Bronchial epithelial cell (primary cell): ENCODE measurements at regions not wholly inside any gene's neighbourhood (a gene's known extent, or its start where the extent isn't known, plus 50 kb on each side); places are given as distances from the start of the nearest gene placed in this dataset.
A peak's percentile ranks its signal among the peaks of the same experiment; 100 is the strongest.

ENCODE experiments used
- DNase-seq: peaks from one replicate; pipeline ENCODE4 v3.0.0-alpha.2; 2010; ENCODE audit warnings: low read depth
- FAIRE-seq: peaks from 2 replicates; lab custom pipeline; 2011; peaks lifted over from hg19 to GRCh38; lab: Jason Lieb, UNC
- H3K27me3 ChIP-seq: 2 replicates; pipeline ENCODE4 v1.5.1; 2011; ENCODE audit warnings: low read length; ENCODE audit not compliant: control insufficient read depth, insufficient read depth
- H3K36me3 ChIP-seq: 2 replicates; pipeline ENCODE4 v1.5.1; 2011; ENCODE audit warnings: low read length; ENCODE audit not compliant: control insufficient read depth, insufficient read depth
- H3K4me3 ChIP-seq: 2 replicates; pipeline ENCODE4 v1.5.1; 2011; ENCODE audit warnings: mild to moderate bottlenecking, low read depth, low read length, control low read depth
- CTCF ChIP-seq: IDR thresholded peaks from 2 replicates; pipeline ENCODE4 v1.5.1; 2011; ENCODE audit warnings: mild to moderate bottlenecking, moderate library complexity, low read length, control low read depth, inconsistent platforms; ENCODE audit not compliant: insufficient read depth, severe bottlenecking

- no peak for DNase-seq
- peak; percentile 68 for FAIRE-seq
- no peak for TF ChIP-seq CTCF
- Histone ChIP-seq H3K4me3 (no peak overlapping the region), H3K27me3 (no peaks in the 10 kb centered on the region), H3K36me3 (no peaks in the 10 kb centered on the region)
Observed at GRCh38 chr3:36302626-36303025, 77.7 kb upstream of the STAC start.

GRCh38 chr3:36303286-36303685, 77.0 kb upstream of the STAC start:
- TF ChIP-seq CTCF = no peak
- H3K36me3 ChIP-seq = no peaks in the 10 kb centered on the region
- no peak for DNase-seq
- no peaks in the 10 kb centered on the region for H3K27me3 ChIP-seq
- no peak overlapping the region for H3K4me3 ChIP-seq
- no peak for FAIRE-seq

GRCh38 chr3:36305929-36306520, 74.3 kb upstream of the STAC start:
- no peak for TF ChIP-seq CTCF
- no peaks in the 10 kb centered on the region for H3K27me3 ChIP-seq
- FAIRE-seq (no peak), DNase-seq (peak; percentile 78)
- no peaks in the 10 kb centered on the region for H3K36me3 ChIP-seq
- no peak overlapping the region for H3K4me3 ChIP-seq

- DNase-seq (no peak), FAIRE-seq (no peak)
- TF ChIP-seq CTCF = no peak
Observed at GRCh38 chr3:36309092-36309491, 71.2 kb upstream of the STAC start.

GRCh38 chr3:36312351-36312750, 68.0 kb upstream of the STAC start:
- Histone ChIP-seq H3K36me3 (no peaks in the 10 kb centered on the region), H3K4me3 (no peak overlapping the region), H3K27me3 (no peaks in the 10 kb centered on the region)
- DNase-seq (no peak), FAIRE-seq (no peak)
- no peak for TF ChIP-seq CTCF

More at GRCh38 chr3:36309092-36309491, 71.2 kb upstream of the STAC start:
- Histone ChIP-seq H3K4me3 (no peak overlapping the region), H3K36me3 (no peaks in the 10 kb centered on the region), H3K27me3 (no peaks in the 10 kb centered on the region)

GRCh38 chr3:36317915-36318314, 62.4 kb upstream of the STAC start:
- no peak for FAIRE-seq
- no peak for DNase-seq
- TF ChIP-seq CTCF = no peak

More at GRCh38 chr3:36317915-36318314, 62.4 kb upstream of the STAC start:
- Histone ChIP-seq H3K27me3 (no peaks in the 10 kb centered on the region), H3K36me3 (no peaks in the 10 kb centered on the region), H3K4me3 (no peak overlapping the region)
